ENCODE measurements at regions not wholly inside any gene's neighbourhood (a gene's known extent, or its start where the extent isn't known, plus 50 kb on each side); places are given as distances from the start of the nearest gene placed in this dataset.
"Not testable (repeated sequence)": the region's sequence is repeated elsewhere in the genome, so short reads cannot be mapped to it uniquely, and the experiment has no call there.

- no peak for DNase-seq
Measured at GRCh38 chr7:114108510-114108909, 189.7 kb upstream of the PPP1R3A start.

- no peak for DNase-seq
Measured at GRCh38 chr7:114107522-114107921, 188.7 kb upstream of the PPP1R3A start.

- no peak for DNase-seq
Measured at GRCh38 chr7:114104035-114104434, 185.2 kb upstream of the PPP1R3A start.

- DNase-seq: no peak
Measured at GRCh38 chr7:114102996-114103395, 184.2 kb upstream of the PPP1R3A start.

GRCh38 chr7:114102131-114102530 lies 183.3 kb upstream of the PPP1R3A start:
- DNase-seq: no peak

- DNase-seq: no peak
Measured at GRCh38 chr7:114100810-114101209, 182.0 kb upstream of the PPP1R3A start.

GRCh38 chr7:114099337-114099736 lies 180.5 kb upstream of the PPP1R3A start:
- no peak for DNase-seq

- no peak for DNase-seq
Measured at GRCh38 chr7:114095885-114096284, 177.1 kb upstream of the PPP1R3A start.

- DNase-seq: no peak
Measured at GRCh38 chr7:114088470-114088940, 169.7 kb upstream of the PPP1R3A start.

- no peak for DNase-seq
Measured at GRCh38 chr7:114087653-114088469, 169.1 kb upstream of the PPP1R3A start.

GRCh38 chr7:114086914-114087652 lies 168.3 kb upstream of the PPP1R3A start:
- no peak for DNase-seq

- DNase-seq: no peak
Measured at GRCh38 chr7:114086537-114086913, 167.7 kb upstream of the PPP1R3A start.

GRCh38 chr7:114085592-114086501 lies 167.0 kb upstream of the PPP1R3A start:
- no peak for DNase-seq

GRCh38 chr7:114085313-114085591 lies 166.4 kb upstream of the PPP1R3A start:
- DNase-seq: no peak

- no peak for DNase-seq
Measured at GRCh38 chr7:114084472-114085312, 165.9 kb upstream of the PPP1R3A start.

- DNase-seq: no peak
Measured at GRCh38 chr7:114084002-114084471, 165.2 kb upstream of the PPP1R3A start.

- no peak for DNase-seq
Measured at GRCh38 chr7:114083166-114084001, 164.6 kb upstream of the PPP1R3A start.

- DNase-seq: no peak
Measured at GRCh38 chr7:114082642-114083165, 163.9 kb upstream of the PPP1R3A start.

GRCh38 chr7:114081606-114082425 lies 163.0 kb upstream of the PPP1R3A start:
- no peak for DNase-seq

GRCh38 chr7:114077158-114077524 lies 158.3 kb upstream of the PPP1R3A start:
- DNase-seq: not testable (repeated sequence)
